ENCODE measurements at regions not wholly inside any gene's neighbourhood (a gene's known extent, or its start where the extent isn't known, plus 50 kb on each side); places are given as distances from the start of the nearest gene placed in this dataset.

DNA sequence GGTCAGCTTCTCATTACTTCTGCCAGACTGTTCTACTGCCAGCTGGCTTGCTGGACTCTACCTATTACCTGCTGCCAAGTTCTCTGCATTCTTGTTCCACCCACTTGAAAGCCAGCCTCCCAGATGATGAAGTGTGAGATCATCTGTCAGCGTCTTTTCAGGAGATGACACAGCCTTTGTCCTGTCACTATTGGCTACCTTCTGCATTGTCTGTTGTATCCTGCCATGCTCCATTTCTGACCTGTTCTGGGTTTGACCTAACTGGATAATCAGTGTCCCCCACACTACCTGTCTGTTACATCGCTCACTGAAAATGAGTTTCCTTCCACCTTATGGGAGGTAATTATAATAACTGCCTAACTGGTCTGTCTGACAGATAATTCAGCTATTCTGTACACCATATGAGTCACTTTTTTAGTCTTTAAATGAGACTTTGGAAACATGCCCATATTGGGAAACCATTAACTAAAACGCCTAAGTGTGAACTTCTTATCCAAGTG, 520.6 kb downstream of the METTL4 start (continued):
- TF ChIP-seq REST (IDR thresholded peaks at IDR 0.05; ENCODE audit: low read depth, low read length) (no peak), NRF1 (IDR thresholded peaks at IDR 0.05; ENCODE audit: low read depth, low read length) (no peak)

- H3K4me3 ChIP-seq (ENCODE audit: low read depth in 2 of 2, low read length in 1 of 2), result no peak overlapping the region
- no peaks in the 10 kb centered on the region for H3F3A ChIP-seq (replicated peaks; ENCODE audit: insufficient read depth)
- WGBS (ENCODE audit: low lambda C conversion rate), result 14% methylated on average over 3 of the region's 3 CpGs
- no peak overlapping the region for H3K27ac ChIP-seq (ENCODE audit: low read depth in 2 of 2, low read length in 1 of 2)
- TF ChIP-seq REST (IDR thresholded peaks at IDR 0.05; ENCODE audit: low read depth, low read length), result no peak
- TF ChIP-seq FOXJ3 (CRISPR knock-in tag; IDR thresholded peaks at IDR 0.05), result no peak
- no peak for TF ChIP-seq TAF1 (IDR thresholded peaks at IDR 0.05; ENCODE audit: borderline replicate concordance, low read depth, low read length)
- TF ChIP-seq, protein P1, sequence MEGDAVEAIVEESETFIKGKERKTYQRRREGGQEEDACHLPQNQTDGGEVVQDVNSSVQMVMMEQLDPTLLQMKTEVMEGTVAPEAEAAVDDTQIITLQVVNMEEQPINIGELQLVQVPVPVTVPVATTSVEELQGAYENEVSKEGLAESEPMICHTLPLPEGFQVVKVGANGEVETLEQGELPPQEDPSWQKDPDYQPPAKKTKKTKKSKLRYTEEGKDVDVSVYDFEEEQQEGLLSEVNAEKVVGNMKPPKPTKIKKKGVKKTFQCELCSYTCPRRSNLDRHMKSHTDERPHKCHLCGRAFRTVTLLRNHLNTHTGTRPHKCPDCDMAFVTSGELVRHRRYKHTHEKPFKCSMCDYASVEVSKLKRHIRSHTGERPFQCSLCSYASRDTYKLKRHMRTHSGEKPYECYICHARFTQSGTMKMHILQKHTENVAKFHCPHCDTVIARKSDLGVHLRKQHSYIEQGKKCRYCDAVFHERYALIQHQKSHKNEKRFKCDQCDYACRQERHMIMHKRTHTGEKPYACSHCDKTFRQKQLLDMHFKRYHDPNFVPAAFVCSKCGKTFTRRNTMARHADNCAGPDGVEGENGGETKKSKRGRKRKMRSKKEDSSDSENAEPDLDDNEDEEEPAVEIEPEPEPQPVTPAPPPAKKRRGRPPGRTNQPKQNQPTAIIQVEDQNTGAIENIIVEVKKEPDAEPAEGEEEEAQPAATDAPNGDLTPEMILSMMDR (IDR thresholded peaks at IDR 0.05), result no peak
- TF ChIP-seq MXI1 (IDR thresholded peaks at IDR 0.05; ENCODE audit: low read depth, low read length), result no peak
- TF ChIP-seq RCOR1 (IDR thresholded peaks at IDR 0.05; ENCODE audit: low read length), result no peak
- ChIA-PET POLR2A (no interaction called here), CTCF (no interaction called here)
- H3K9me2 ChIP-seq, result no peaks in the 10 kb centered on the region
- no peaks in the 10 kb centered on the region for H3K4me1 ChIP-seq (ENCODE audit: control insufficient read depth in 1 of 2, insufficient read depth in 2 of 2, low read depth in 1 of 2, low read length in 1 of 2)
- no peaks in the 10 kb centered on the region for H3K36me3 ChIP-seq (replicated peaks in 1 of 2; ENCODE audit: control insufficient read depth in 1 of 2, insufficient read depth in 2 of 2, low read length in 1 of 2)
- no peak overlapping the region for H2AFZ ChIP-seq (ENCODE audit: low read depth)
- no peak overlapping the region for H3K9ac ChIP-seq
- no peak for DNase-seq
- no peaks in the 10 kb centered on the region for H4K20me1 ChIP-seq (ENCODE audit: insufficient read depth)
- no peaks in the 10 kb centered on the region for H3K79me2 ChIP-seq (ENCODE audit: insufficient read depth)
- no peaks in the 10 kb centered on the region for H3K9me3 ChIP-seq
- no peak overlapping the region for H3K4me2 ChIP-seq
- H3K27me3 ChIP-seq (ENCODE audit: insufficient read depth), result peaks cover 6% of the 10 kb centered on the region; the same call in 1 of the 2 replicates
Observed at GRCh38 chr18:2053490-2054089, 517.7 kb downstream of the METTL4 start.

All from SK-N-SH (cell line).